HEK293 (cell line): ENCODE measurements at regions not wholly inside any gene's neighbourhood (a gene's known extent, or its start where the extent isn't known, plus 50 kb on each side); places are given as distances from the start of the nearest gene placed in this dataset.

Experiments used
- CTCF ChIP-seq: fragments of 450-650 bp; formaldehyde crosslinking; IDR thresholded peaks from 2 replicates; pipeline ENCODE4 v1.5.1; 2016; ENCODE audit warnings: missing biosample characterization, missing genetic modification characterization
- EGR2 ChIP-seq: fragments of 450-650 bp; formaldehyde crosslinking; IDR thresholded peaks from 2 replicates; pipeline ENCODE4 v1.5.1; 2016; ENCODE audit warnings: low read depth, missing biosample characterization, missing genetic modification characterization
- HOXA7 ChIP-seq: sonication (generic); formaldehyde crosslinking; IDR thresholded peaks from 2 replicates; pipeline ENCODE4 v1.8.1; 2022; ENCODE audit warnings: missing genetic modification reagents, borderline replicate concordance
- KLF9 ChIP-seq: fragments of 450-650 bp; formaldehyde crosslinking; IDR thresholded peaks from 2 replicates; pipeline ENCODE4 v1.5.1; 2016; ENCODE audit warnings: missing biosample characterization, missing genetic modification characterization, low read depth
- REST ChIP-seq: fragments of 450-650 bp; formaldehyde crosslinking; IDR thresholded peaks from 2 replicates; pipeline ENCODE4 v1.5.1; 2016; ENCODE audit warnings: missing biosample characterization, missing genetic modification characterization
- TCF7L2 ChIP-seq: IDR thresholded peaks from 2 replicates; pipeline ENCODE4 v1.6.1; 2011; ENCODE audit warnings: low read depth, mild to moderate bottlenecking, inconsistent platforms, low read length, moderate library complexity, borderline replicate concordance
- ZNF23 ChIP-seq: fragments of 450-650 bp; formaldehyde crosslinking; IDR thresholded peaks from 2 replicates; pipeline ENCODE4 v1.5.1; 2016; ENCODE audit warnings: missing biosample characterization, missing genetic modification characterization, borderline replicate concordance
- ZNF37A ChIP-seq: fragments of 450-650 bp; IDR thresholded peaks from 2 replicates; pipeline ENCODE4 v1.5.1; 2018; ENCODE audit warnings: missing biosample characterization, missing genetic modification characterization
- ZNF423 ChIP-seq: fragments of 450-650 bp; formaldehyde crosslinking; IDR thresholded peaks from 2 replicates; pipeline ENCODE4 v1.5.1; 2016; ENCODE audit warnings: missing biosample characterization, missing genetic modification characterization
- ZNF830 ChIP-seq: fragments of 450-650 bp; IDR thresholded peaks from 2 replicates; pipeline ENCODE4 v1.5.0; 2018; ENCODE audit warnings: missing biosample characterization, missing genetic modification characterization, low read depth, mild to moderate bottlenecking, moderate library complexity
- TF ChIP-seq, protein P1 (sequence below): fragments of 450-650 bp; formaldehyde crosslinking; IDR thresholded peaks from 2 replicates; pipeline ENCODE4 v1.5.1; 2016; ENCODE audit warnings: missing biosample characterization, missing genetic modification characterization, low read depth

DNA sequence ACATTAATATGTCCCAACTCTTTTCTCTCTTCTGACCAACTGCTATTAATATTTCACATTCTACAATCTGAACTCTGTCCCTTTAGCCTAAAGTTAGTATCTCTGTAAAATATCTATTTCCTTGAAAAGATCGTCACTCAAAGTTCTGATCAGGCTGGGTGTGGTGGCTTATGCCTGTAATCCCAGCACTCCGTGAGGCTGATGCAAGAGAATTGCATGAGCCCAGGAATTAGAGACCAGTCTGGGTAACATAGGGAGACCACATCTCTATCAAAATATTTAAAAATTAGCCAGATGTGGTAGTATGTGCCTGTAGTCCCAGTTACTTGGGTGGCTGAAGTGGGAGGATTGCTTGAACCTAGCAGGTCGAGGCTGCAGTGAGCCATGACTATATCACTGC, 695.6 kb downstream of the MCTP2 start:
- TF ChIP-seq, protein P1, sequence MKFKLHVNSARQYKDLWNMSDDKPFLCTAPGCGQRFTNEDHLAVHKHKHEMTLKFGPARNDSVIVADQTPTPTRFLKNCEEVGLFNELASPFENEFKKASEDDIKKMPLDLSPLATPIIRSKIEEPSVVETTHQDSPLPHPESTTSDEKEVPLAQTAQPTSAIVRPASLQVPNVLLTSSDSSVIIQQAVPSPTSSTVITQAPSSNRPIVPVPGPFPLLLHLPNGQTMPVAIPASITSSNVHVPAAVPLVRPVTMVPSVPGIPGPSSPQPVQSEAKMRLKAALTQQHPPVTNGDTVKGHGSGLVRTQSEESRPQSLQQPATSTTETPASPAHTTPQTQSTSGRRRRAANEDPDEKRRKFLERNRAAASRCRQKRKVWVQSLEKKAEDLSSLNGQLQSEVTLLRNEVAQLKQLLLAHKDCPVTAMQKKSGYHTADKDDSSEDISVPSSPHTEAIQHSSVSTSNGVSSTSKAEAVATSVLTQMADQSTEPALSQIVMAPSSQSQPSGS (tag by site-specific recombination) = no peak
- no peak for TF ChIP-seq ZNF830 (tag by site-specific recombination)
- TF ChIP-seq HOXA7 (CRISPR knock-in tag) = no peak
- TF ChIP-seq CTCF (tag by site-specific recombination) = no peak
- TF ChIP-seq ZNF23 (tag by site-specific recombination) = no peak
- no peak for TF ChIP-seq EGR2 (tag by site-specific recombination)
- no peak for TF ChIP-seq KLF9 (tag by site-specific recombination)
- no peak for TF ChIP-seq ZNF423 (tag by site-specific recombination)
- no peak for TF ChIP-seq REST (tag by site-specific recombination)
- TF ChIP-seq TCF7L2 = no peak
- no peak for TF ChIP-seq ZNF37A
